DMS153 (cell line): ENCODE measurements at regions not wholly inside any gene's neighbourhood (a gene's known extent, or its start where the extent isn't known, plus 50 kb on each side); places are given as distances from the start of the nearest gene placed in this dataset.
A peak's percentile ranks its signal among the peaks of the same experiment; 100 is the strongest.

Source experiments
- DNase-seq: peaks from one replicate; lab custom pipeline; 2025; lab: John Stamatoyannopoulos, UW

GRCh38 chr10:21263263-21263803 is 262.1 kb downstream of the SKIDA1 start:
- no peak for DNase-seq

- no peak for DNase-seq
Observed at GRCh38 chr10:21261842-21262294, 263.6 kb downstream of the SKIDA1 start.

- DNase-seq = no peak
Observed at GRCh38 chr10:21260506-21261149, 264.9 kb downstream of the SKIDA1 start.

- DNase-seq = no peak
Observed at GRCh38 chr10:21260066-21260465, 265.4 kb downstream of the SKIDA1 start.

GRCh38 chr10:21257919-21258318 is 267.6 kb downstream of the SKIDA1 start:
- DNase-seq = no peak

GRCh38 chr10:21257191-21257590 is 268.3 kb downstream of the SKIDA1 start:
- DNase-seq = no peak

- no peak for DNase-seq
Observed at GRCh38 chr10:21249435-21249834, 276.0 kb downstream of the SKIDA1 start.

- no peak for DNase-seq
Observed at GRCh38 chr10:21247592-21247991, 277.9 kb downstream of the SKIDA1 start.

GRCh38 chr10:21246178-21246577 is 279.3 kb downstream of the SKIDA1 start:
- no peak for DNase-seq

- DNase-seq = no peak
Observed at GRCh38 chr10:21243748-21244257, 281.7 kb downstream of the SKIDA1 start.

GRCh38 chr10:21242915-21243314 is 282.6 kb downstream of the SKIDA1 start:
- no peak for DNase-seq

GRCh38 chr10:21238717-21239116 is 286.8 kb downstream of the SKIDA1 start:
- no peak for DNase-seq

GRCh38 chr10:21238044-21238443 is 287.4 kb downstream of the SKIDA1 start:
- DNase-seq = peak; percentile 2

GRCh38 chr10:21234761-21235160 is 290.7 kb downstream of the SKIDA1 start:
- DNase-seq = no peak

- no peak for DNase-seq
Observed at GRCh38 chr10:21230219-21230618, 295.3 kb downstream of the SKIDA1 start.

- DNase-seq = no peak
Observed at GRCh38 chr10:21217748-21218367, 307.6 kb downstream of the SKIDA1 start.

GRCh38 chr10:21217107-21217506 is 308.4 kb downstream of the SKIDA1 start:
- no peak for DNase-seq

GRCh38 chr10:21214329-21214728 is 311.2 kb downstream of the SKIDA1 start:
- no peak for DNase-seq

- DNase-seq = no peak
Observed at GRCh38 chr10:21213381-21213780, 312.1 kb downstream of the SKIDA1 start.

- no peak for DNase-seq
Observed at GRCh38 chr10:21212912-21213311, 312.6 kb downstream of the SKIDA1 start.

- no peak for DNase-seq
Observed at GRCh38 chr10:21212348-21212747, 313.1 kb downstream of the SKIDA1 start.

GRCh38 chr10:21209495-21209894 is 312.4 kb upstream of the NEBL start:
- no peak for DNase-seq

GRCh38 chr10:21208666-21209316 is 311.7 kb upstream of the NEBL start:
- no peak for DNase-seq
